Osteocyte (in vitro differentiated cells): ENCODE measurements at regions not wholly inside any gene's neighbourhood (a gene's known extent, or its start where the extent isn't known, plus 50 kb on each side); places are given as distances from the start of the nearest gene placed in this dataset.

Experiments
- DNase-seq: peaks from one replicate; pipeline ENCODE4 v3.0.0; 2021; ENCODE audit warnings: mixed read lengths; ENCODE audit not compliant: unreplicated experiment; ENCODE audit errors: extremely low spot score
- H3K27ac Mint-ChIP-seq: one replicate; pipeline ENCODE4 v1.8.0; 2021; ENCODE audit warnings: mild to moderate bottlenecking, mixed read lengths; ENCODE audit not compliant: unreplicated experiment
- H3K27me3 Mint-ChIP-seq: one replicate; pipeline ENCODE4 v1.8.0; 2021; ENCODE audit warnings: mixed read lengths; ENCODE audit not compliant: unreplicated experiment
- H3K36me3 Mint-ChIP-seq: one replicate; pipeline ENCODE4 v1.8.0; 2021; ENCODE audit warnings: mixed read lengths; ENCODE audit not compliant: unreplicated experiment
- H3K4me1 Mint-ChIP-seq: one replicate; pipeline ENCODE4 v1.8.0; 2021; ENCODE audit warnings: mixed read lengths; ENCODE audit not compliant: unreplicated experiment
- H3K4me3 Mint-ChIP-seq: one replicate; pipeline ENCODE4 v1.8.0; 2021; ENCODE audit warnings: mild to moderate bottlenecking, moderate library complexity, mixed read lengths; ENCODE audit not compliant: unreplicated experiment
- H3K9me3 Mint-ChIP-seq: one replicate; pipeline ENCODE4 v1.8.0; 2021; ENCODE audit warnings: mixed read lengths; ENCODE audit not compliant: unreplicated experiment
- CTCF ChIP-seq: fragments of 200-600 bp; sonication (generic); IDR thresholded peaks from 2 replicates; pipeline ENCODE4 v1.5.0; 2021; ENCODE audit warnings: antibody characterized with exemption, mild to moderate bottlenecking, moderate library complexity

- DNase-seq: no peak
- H3K9me3 Mint-ChIP-seq: no peaks in the 10 kb centered on the region
- H3K4me1 Mint-ChIP-seq: no peaks in the 10 kb centered on the region
- H3K27ac Mint-ChIP-seq: no peak overlapping the region
- no peak for TF ChIP-seq CTCF
- H3K36me3 Mint-ChIP-seq: no peaks in the 10 kb centered on the region
- H3K27me3 Mint-ChIP-seq: peaks cover 52% of the 10 kb centered on the region
- no peak overlapping the region for H3K4me3 Mint-ChIP-seq
Observed at GRCh38 chr13:112639521-112639920, 50.3 kb upstream of the ATP11A start.

GRCh38 chr13:112638919-112639318 is 50.9 kb upstream of the ATP11A start:
- H3K4me3 Mint-ChIP-seq: no peak overlapping the region

GRCh38 chr13:112638157-112638750 is 50.3 kb upstream of the TUBGCP3 start:
- no peak for TF ChIP-seq CTCF
- H3K36me3 Mint-ChIP-seq: no peaks in the 10 kb centered on the region
- no peak overlapping the region for H3K4me3 Mint-ChIP-seq
- H3K27ac Mint-ChIP-seq: no peak overlapping the region
- no peak for DNase-seq
- H3K27me3 Mint-ChIP-seq: peaks cover 57% of the 10 kb centered on the region
- H3K9me3 Mint-ChIP-seq: no peaks in the 10 kb centered on the region
- H3K4me1 Mint-ChIP-seq: no peaks in the 10 kb centered on the region

More at GRCh38 chr13:112638919-112639318, 50.9 kb upstream of the ATP11A start:
- Mint-ChIP-seq H3K4me1 (no peaks in the 10 kb centered on the region), H3K36me3 (no peaks in the 10 kb centered on the region), H3K27ac (no peak overlapping the region), H3K9me3 (no peaks in the 10 kb centered on the region), H3K27me3 (peaks cover 57% of the 10 kb centered on the region)
- TF ChIP-seq CTCF: no peak
- DNase-seq: no peak
